GM12878 (cell line): ENCODE measurements at regions not wholly inside any gene's neighbourhood (a gene's known extent, or its start where the extent isn't known, plus 50 kb on each side); places are given as distances from the start of the nearest gene placed in this dataset.

ENCODE experiments used
- ETV6 ChIP-seq, 2 experiments: fragments of 450-650 bp in 1 of 2; IDR thresholded peaks in 1 of 2; conservative IDR thresholded peaks in 1 of 2; 2 replicates each; pipeline ENCODE4 v1.6.1; 2014; ENCODE audit warnings: antibody characterized with exemption in 1 of 2, borderline replicate concordance in 1 of 2, low read depth in 1 of 2, mild to moderate bottlenecking in 1 of 2, moderate library complexity in 1 of 2
- MTA3 ChIP-seq: IDR thresholded peaks from 2 replicates; pipeline ENCODE4 v1.6.1; 2012; ENCODE audit warnings: low read length, inconsistent platforms, borderline replicate concordance
- NR2F1 ChIP-seq: fragments of 450-650 bp; conservative IDR thresholded peaks from 2 replicates; pipeline ENCODE4 v1.6.1; 2017; ENCODE audit warnings: mild to moderate bottlenecking
- TF ChIP-seq, protein P1 (sequence below): fragments of 450-650 bp; IDR thresholded peaks from 2 replicates; pipeline ENCODE4 v1.6.1; 2016; ENCODE audit warnings: mild to moderate bottlenecking, moderate library complexity, borderline replicate concordance
- TF ChIP-seq, protein P2 (sequence below): IDR thresholded peaks from 2 replicates; pipeline ENCODE4 v1.6.1; 2012; ENCODE audit warnings: low read depth, low read length, improper control_type of control experiment
- TF ChIP-seq, protein P3 (sequence below), 3 experiments: IDR thresholded peaks in 2 of 3; conservative IDR thresholded peaks in 1 of 3; 2 replicates each; pipeline ENCODE4 v1.5.1; 2011; ENCODE audit warnings: low read depth in 3 of 3, low read length in 3 of 3, mild to moderate bottlenecking in 3 of 3, control low read depth in 2 of 3, moderate library complexity in 2 of 3, inconsistent platforms in 1 of 3, mixed read lengths in 1 of 3; ENCODE audit not compliant: control insufficient read depth in 2 of 3, insufficient read depth in 1 of 3; ENCODE audit errors: extremely low read depth in 1 of 3

- TF ChIP-seq, protein P1, sequence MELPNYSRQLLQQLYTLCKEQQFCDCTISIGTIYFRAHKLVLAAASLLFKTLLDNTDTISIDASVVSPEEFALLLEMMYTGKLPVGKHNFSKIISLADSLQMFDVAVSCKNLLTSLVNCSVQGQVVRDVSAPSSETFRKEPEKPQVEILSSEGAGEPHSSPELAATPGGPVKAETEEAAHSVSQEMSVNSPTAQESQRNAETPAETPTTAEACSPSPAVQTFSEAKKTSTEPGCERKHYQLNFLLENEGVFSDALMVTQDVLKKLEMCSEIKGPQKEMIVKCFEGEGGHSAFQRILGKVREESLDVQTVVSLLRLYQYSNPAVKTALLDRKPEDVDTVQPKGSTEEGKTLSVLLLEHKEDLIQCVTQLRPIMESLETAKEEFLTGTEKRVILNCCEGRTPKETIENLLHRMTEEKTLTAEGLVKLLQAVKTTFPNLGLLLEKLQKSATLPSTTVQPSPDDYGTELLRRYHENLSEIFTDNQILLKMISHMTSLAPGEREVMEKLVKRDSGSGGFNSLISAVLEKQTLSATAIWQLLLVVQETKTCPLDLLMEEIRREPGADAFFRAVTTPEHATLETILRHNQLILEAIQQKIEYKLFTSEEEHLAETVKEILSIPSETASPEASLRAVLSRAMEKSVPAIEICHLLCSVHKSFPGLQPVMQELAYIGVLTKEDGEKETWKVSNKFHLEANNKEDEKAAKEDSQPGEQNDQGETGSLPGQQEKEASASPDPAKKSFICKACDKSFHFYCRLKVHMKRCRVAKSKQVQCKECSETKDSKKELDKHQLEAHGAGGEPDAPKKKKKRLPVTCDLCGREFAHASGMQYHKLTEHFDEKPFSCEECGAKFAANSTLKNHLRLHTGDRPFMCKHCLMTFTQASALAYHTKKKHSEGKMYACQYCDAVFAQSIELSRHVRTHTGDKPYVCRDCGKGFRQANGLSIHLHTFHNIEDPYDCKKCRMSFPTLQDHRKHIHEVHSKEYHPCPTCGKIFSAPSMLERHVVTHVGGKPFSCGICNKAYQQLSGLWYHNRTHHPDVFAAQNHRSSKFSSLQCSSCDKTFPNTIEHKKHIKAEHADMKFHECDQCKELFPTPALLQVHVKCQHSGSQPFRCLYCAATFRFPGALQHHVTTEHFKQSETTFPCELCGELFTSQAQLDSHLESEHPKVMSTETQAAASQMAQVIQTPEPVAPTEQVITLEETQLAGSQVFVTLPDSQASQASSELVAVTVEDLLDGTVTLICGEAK, result no peak
- TF ChIP-seq ETV6 (conservative IDR thresholded peaks at IDR 0.05 in 1 of 2, IDR thresholded peaks at IDR 0.05 in 1 of 2; ENCODE audit: borderline replicate concordance in 1 of 2, low read depth in 1 of 2) (no peak), MTA3 (no peak), NR2F1 (no peak)
- TF ChIP-seq, protein P2, sequence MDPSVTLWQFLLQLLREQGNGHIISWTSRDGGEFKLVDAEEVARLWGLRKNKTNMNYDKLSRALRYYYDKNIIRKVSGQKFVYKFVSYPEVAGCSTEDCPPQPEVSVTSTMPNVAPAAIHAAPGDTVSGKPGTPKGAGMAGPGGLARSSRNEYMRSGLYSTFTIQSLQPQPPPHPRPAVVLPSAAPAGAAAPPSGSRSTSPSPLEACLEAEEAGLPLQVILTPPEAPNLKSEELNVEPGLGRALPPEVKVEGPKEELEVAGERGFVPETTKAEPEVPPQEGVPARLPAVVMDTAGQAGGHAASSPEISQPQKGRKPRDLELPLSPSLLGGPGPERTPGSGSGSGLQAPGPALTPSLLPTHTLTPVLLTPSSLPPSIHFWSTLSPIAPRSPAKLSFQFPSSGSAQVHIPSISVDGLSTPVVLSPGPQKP, result no peak
- TF ChIP-seq, protein P3, sequence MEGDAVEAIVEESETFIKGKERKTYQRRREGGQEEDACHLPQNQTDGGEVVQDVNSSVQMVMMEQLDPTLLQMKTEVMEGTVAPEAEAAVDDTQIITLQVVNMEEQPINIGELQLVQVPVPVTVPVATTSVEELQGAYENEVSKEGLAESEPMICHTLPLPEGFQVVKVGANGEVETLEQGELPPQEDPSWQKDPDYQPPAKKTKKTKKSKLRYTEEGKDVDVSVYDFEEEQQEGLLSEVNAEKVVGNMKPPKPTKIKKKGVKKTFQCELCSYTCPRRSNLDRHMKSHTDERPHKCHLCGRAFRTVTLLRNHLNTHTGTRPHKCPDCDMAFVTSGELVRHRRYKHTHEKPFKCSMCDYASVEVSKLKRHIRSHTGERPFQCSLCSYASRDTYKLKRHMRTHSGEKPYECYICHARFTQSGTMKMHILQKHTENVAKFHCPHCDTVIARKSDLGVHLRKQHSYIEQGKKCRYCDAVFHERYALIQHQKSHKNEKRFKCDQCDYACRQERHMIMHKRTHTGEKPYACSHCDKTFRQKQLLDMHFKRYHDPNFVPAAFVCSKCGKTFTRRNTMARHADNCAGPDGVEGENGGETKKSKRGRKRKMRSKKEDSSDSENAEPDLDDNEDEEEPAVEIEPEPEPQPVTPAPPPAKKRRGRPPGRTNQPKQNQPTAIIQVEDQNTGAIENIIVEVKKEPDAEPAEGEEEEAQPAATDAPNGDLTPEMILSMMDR (IDR thresholded peaks at IDR 0.05 in 2 of 3, conservative IDR thresholded peaks at IDR 0.05 in 1 of 3; ENCODE audit: control insufficient read depth in 2 of 3, extremely low read depth in 1 of 3, insufficient read depth in 1 of 3, low read depth in 3 of 3, low read length in 3 of 3), result no peak
These were observed 110.6 kb downstream of the PFKFB3 start (continued) for GRCh38 chr10:6313111-6313895.
